ENCODE measurements at regions not wholly inside any gene's neighbourhood (a gene's known extent, or its start where the extent isn't known, plus 50 kb on each side); places are given as distances from the start of the nearest gene placed in this dataset.

GRCh38 chr6:11659757-11660156, 118.8 kb downstream of the ADTRP start:
- Mint-ChIP-seq H3K36me3 (no peaks in the 10 kb centered on the region), H3K4me1 (peaks cover 4% of the 10 kb centered on the region), H3K27me3 (peaks cover 1% of the 10 kb centered on the region), H3K9me3 (no peaks in the 10 kb centered on the region), H3K27ac (no peak overlapping the region), H3K4me3 (no peak overlapping the region)

GRCh38 chr6:11662323-11662722, 116.3 kb downstream of the ADTRP start:
- Mint-ChIP-seq H3K36me3 (no peaks in the 10 kb centered on the region), H3K9me3 (no peaks in the 10 kb centered on the region), H3K27ac (no peak overlapping the region), H3K27me3 (peaks cover 3% of the 10 kb centered on the region), H3K4me1 (no peaks in the 10 kb centered on the region), H3K4me3 (no peak overlapping the region)

DNA sequence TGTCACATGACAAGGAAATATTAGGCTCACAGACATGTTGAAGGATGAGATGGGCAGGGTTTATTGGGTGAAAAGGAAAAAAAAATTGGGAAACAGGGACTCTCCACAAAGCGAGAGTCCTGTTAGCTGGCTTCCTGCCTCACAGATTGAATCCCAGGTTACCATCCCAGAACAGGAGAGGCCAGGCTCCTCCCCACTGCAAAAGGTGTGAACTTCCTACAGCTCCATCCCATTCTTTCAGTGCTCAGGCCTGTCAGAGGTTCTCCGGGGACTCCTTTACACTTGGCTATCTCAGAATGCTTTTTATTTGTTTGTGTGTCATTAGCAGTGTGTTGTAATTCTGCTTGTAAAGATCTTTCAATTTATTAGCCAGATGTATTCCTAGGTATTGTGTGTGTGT, 115.1 kb downstream of the ADTRP start:
- no peaks in the 10 kb centered on the region for H3K4me1 Mint-ChIP-seq
- no peaks in the 10 kb centered on the region for H3K9me3 Mint-ChIP-seq
- H3K27ac Mint-ChIP-seq, result no peak overlapping the region
- H3K36me3 Mint-ChIP-seq, result no peaks in the 10 kb centered on the region
- peaks cover 3% of the 10 kb centered on the region for H3K27me3 Mint-ChIP-seq
- H3K4me3 Mint-ChIP-seq, result no peak overlapping the region

All from activated naive CD4-positive, alpha-beta T cell treated with anti-CD3 and anti-CD28 coated beads, Interleukin-2, amount 50 U/mL, for 24 hours (primary cell).